Endothelial cell of umbilical vein (primary cell): ENCODE measurements at regions not wholly inside any gene's neighbourhood (a gene's known extent, or its start where the extent isn't known, plus 50 kb on each side); places are given as distances from the start of the nearest gene placed in this dataset.

ENCODE experiments used
- BruUV-seq: library from RNA; stranded (reverse); fragments of 400-500 nt; replicated peaks from 2 replicates; lab custom pipeline; 2021; lab: Mats Ljungman, UMichigan
- CTCF ChIA-PET: fragments of 300-600, 350-600 bp; sonication (Branson Sonifier 250); formaldehyde crosslinking; loops from one replicate; lab custom pipeline; 2021; ENCODE audit warnings: antibody characterized with exemption, inconsistent platforms; lab: Charles Lee
- POLR2A ChIA-PET: fragments of 300-600, 350-600 bp; sonication (Branson Sonifier 250); formaldehyde crosslinking; loops from one replicate; lab custom pipeline; 2021; ENCODE audit warnings: antibody characterized with exemption, inconsistent platforms; lab: Charles Lee
- DNase-seq: peaks from one replicate; pipeline ENCODE4 v3.0.0-alpha.2; 2011; ENCODE audit warnings: low read depth, low spot score
- FAIRE-seq: peaks from 2 replicates; lab custom pipeline; 2011; peaks lifted over from hg19 to GRCh38; lab: Jason Lieb, UNC
- H2AFZ ChIP-seq: 2 replicates; pipeline ENCODE4 v1.6.0; 2012; ENCODE audit warnings: low read depth, low read length, control low read depth, inconsistent platforms
- H3K27ac ChIP-seq: 2 replicates; pipeline ENCODE4 v1.5.1; 2011; ENCODE audit warnings: low read depth, mild to moderate bottlenecking, control low read depth, low read length, moderate library complexity; ENCODE audit not compliant: insufficient read depth
- H3K27me3 ChIP-seq, 2 experiments: 2 replicates each; pipeline versions ENCODE4 v1.6.0 to v1.6.1; 2011; ENCODE audit warnings: low read length in 2 of 2, mixed read lengths in 1 of 2; ENCODE audit not compliant: control insufficient read depth in 2 of 2, insufficient read depth in 2 of 2
- H3K36me3 ChIP-seq, 2 experiments: 2 replicates in 1 of 2; 3 replicates in 1 of 2; pipeline ENCODE4 v1.5.1; 2011; ENCODE audit warnings: low read length in 2 of 2, mild to moderate bottlenecking in 1 of 2, moderate library complexity in 1 of 2; ENCODE audit not compliant: control insufficient read depth in 2 of 2, insufficient read depth in 2 of 2; ENCODE audit errors: extremely low read depth in 1 of 2
- H3K4me1 ChIP-seq: 3 replicates; pipeline ENCODE4 v1.5.1; 2011; ENCODE audit warnings: mild to moderate bottlenecking, low read length; ENCODE audit not compliant: control insufficient read depth, insufficient read depth; ENCODE audit errors: extremely low read depth
- H3K4me2 ChIP-seq: 2 replicates; pipeline ENCODE4 v1.6.1; 2011; ENCODE audit warnings: low read length, control low read depth, mixed read lengths; ENCODE audit not compliant: insufficient read depth
- H3K4me3 ChIP-seq, 3 experiments: fragments of 200-600 bp in 1 of 3; sonication (generic), shearing (Covaris generic) in 1 of 3; replicated peaks in 1 of 3; 2 replicates each; pipeline ENCODE4 v1.5.1; 2011 to 2016; ENCODE audit warnings: control low read depth in 3 of 3, low read length in 3 of 3, mild to moderate bottlenecking in 2 of 3, inconsistent platforms in 1 of 3, low read depth in 1 of 3, moderate library complexity in 1 of 3; ENCODE audit not compliant: insufficient read depth in 1 of 3
- H3K79me2 ChIP-seq: 2 replicates; pipeline ENCODE4 v1.6.0; 2012; ENCODE audit warnings: low read length, inconsistent platforms; ENCODE audit not compliant: control insufficient read depth, insufficient read depth
- H3K9ac ChIP-seq: replicated peaks from 2 replicates; pipeline ENCODE3; 2011; ENCODE audit warnings: low read length, control low read depth; ENCODE audit not compliant: insufficient read depth; ENCODE audit errors: extremely low read depth
- H3K9me1 ChIP-seq: replicated peaks from 3 replicates; pipeline ENCODE4 v1.6.0; 2011; ENCODE audit warnings: mild to moderate bottlenecking, low read length; ENCODE audit not compliant: control insufficient read depth, insufficient read depth; ENCODE audit errors: extremely low read depth
- H3K9me3 ChIP-seq: replicated peaks from 2 replicates; pipeline ENCODE4 v1.5.1; 2012; ENCODE audit warnings: low read length, inconsistent platforms; ENCODE audit not compliant: control insufficient read depth, insufficient read depth
- H4K20me1 ChIP-seq: replicated peaks from 2 replicates; pipeline ENCODE3; 2011; ENCODE audit warnings: mild to moderate bottlenecking, low read length; ENCODE audit not compliant: control insufficient read depth, insufficient read depth; ENCODE audit errors: extremely low read depth
- EZH2 ChIP-seq: IDR thresholded peaks from 2 replicates; pipeline ENCODE4 v1.6.1; 2012; ENCODE audit warnings: borderline replicate concordance, low read depth, mild to moderate bottlenecking, moderate library complexity, low read length, inconsistent platforms; ENCODE audit not compliant: severe bottlenecking
- FOS ChIP-seq: IDR thresholded peaks from 2 replicates; pipeline ENCODE4 v1.6.1; 2011; ENCODE audit warnings: mild to moderate bottlenecking, low read length, moderate library complexity, borderline replicate concordance; ENCODE audit not compliant: insufficient read depth
- GATA2 ChIP-seq: IDR thresholded peaks from 2 replicates; pipeline ENCODE4 v1.7.0; 2011; ENCODE audit warnings: low read depth, mild to moderate bottlenecking, moderate library complexity, mixed read lengths, low read length; ENCODE audit not compliant: insufficient read length, insufficient read depth
- JUN ChIP-seq: IDR thresholded peaks from 2 replicates; pipeline ENCODE4 v1.6.1; 2011; ENCODE audit warnings: borderline replicate concordance, low read depth; ENCODE audit not compliant: insufficient read length, insufficient read depth
- MYC ChIP-seq: IDR thresholded peaks from one replicate; pipeline ENCODE4 v1.6.1; 2011; ENCODE audit warnings: mild to moderate bottlenecking, low read depth, low read length
- POLR2A ChIP-seq: IDR thresholded peaks from 2 replicates; pipeline ENCODE4 v1.6.1; 2012; ENCODE audit warnings: low read depth, mild to moderate bottlenecking, control low read depth, low read length
- POLR2AphosphoS5 ChIP-seq: IDR thresholded peaks from 2 replicates; pipeline ENCODE4 v1.6.1; 2012; ENCODE audit warnings: low read depth, mild to moderate bottlenecking, control low read depth, low read length, moderate library complexity; ENCODE audit not compliant: insufficient read depth
- dilution Hi-C: fragments of 300-500 bp; cut with MboI; formaldehyde crosslinking; loops from one replicate; pipeline ENCODE4 v1.15.0; 2019; ENCODE audit warnings: low sequenced_read_pairs; ENCODE audit not compliant: extremely low pct_ligation_motif_present
- intact Hi-C: fragments of 100-400 bp; cut with micrococcal nuclease; formaldehyde crosslinking; loops from one replicate; pipeline ENCODE4 v1.10.0; 2022
- TF ChIP-seq, protein P1 (sequence below): IDR thresholded peaks from 2 replicates; pipeline ENCODE4 v1.6.1; 2011; ENCODE audit not compliant: insufficient read depth, insufficient read length
- TF ChIP-seq, protein P2 (sequence below), 2 donors: IDR thresholded peaks; 1 replicate in 1 of 2; 2 replicates in 1 of 2; pipeline ENCODE4 v1.5.1; 2011; ENCODE audit warnings: low read length in 2 of 2, mild to moderate bottlenecking in 2 of 2, moderate library complexity in 2 of 2, control low read depth in 1 of 2, inconsistent platforms in 1 of 2, low read depth in 1 of 2; ENCODE audit not compliant: insufficient read depth in 1 of 2; ENCODE audit errors: extremely low read depth in 1 of 2

DNA sequence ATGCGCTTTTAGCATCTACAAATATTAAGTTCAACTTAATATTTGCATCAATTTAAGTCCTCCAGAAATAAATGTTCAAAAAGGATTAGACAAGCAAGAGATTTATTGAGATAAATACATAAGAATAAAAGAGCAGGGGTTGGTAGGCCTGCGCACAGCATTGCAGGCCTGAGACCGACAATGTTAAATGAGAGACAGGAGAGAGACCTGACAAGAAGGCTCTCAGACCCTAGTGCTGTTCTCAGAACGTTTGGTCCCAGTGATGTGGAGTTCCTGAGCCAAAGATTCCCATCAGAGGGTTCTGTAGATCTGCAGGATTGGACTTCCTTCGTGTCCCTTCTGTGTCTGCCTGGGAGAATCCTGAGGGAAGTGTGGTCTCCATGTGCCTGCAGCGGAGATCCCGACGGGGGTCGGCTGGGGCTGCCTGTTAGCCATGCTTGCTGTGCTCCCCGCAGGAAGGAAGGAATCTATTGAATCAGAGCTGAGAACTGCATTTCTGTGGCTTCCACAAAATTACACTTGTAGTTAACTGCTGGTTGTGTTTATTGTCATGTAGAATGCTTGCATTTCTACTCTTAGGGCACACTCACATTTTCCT lies 369.9 kb upstream of the SLC10A2 start:
- H3K27me3 ChIP-seq, result no peaks in the 10 kb centered on the region
- H3K4me2 ChIP-seq, result no peak overlapping the region
- no peak overlapping the region for H3K4me3 ChIP-seq
- DNase-seq, result no peak
- H3K36me3 ChIP-seq, result no peaks in the 10 kb centered on the region
- no peaks in the 10 kb centered on the region for H3K9me1 ChIP-seq
- no peaks in the 10 kb centered on the region for H3K4me1 ChIP-seq
- no peak overlapping the region for H2AFZ ChIP-seq
- no peak for TF ChIP-seq MYC
- TF ChIP-seq EZH2, result no peak
- TF ChIP-seq POLR2AphosphoS5, result no peak
- TF ChIP-seq FOS, result no peak
- TF ChIP-seq, protein P1, sequence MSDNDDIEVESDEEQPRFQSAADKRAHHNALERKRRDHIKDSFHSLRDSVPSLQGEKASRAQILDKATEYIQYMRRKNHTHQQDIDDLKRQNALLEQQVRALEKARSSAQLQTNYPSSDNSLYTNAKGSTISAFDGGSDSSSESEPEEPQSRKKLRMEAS, result no peak
- no peak for TF ChIP-seq POLR2A
- TF ChIP-seq GATA2, result no peak
- no peak for TF ChIP-seq JUN
- TF ChIP-seq, protein P2, sequence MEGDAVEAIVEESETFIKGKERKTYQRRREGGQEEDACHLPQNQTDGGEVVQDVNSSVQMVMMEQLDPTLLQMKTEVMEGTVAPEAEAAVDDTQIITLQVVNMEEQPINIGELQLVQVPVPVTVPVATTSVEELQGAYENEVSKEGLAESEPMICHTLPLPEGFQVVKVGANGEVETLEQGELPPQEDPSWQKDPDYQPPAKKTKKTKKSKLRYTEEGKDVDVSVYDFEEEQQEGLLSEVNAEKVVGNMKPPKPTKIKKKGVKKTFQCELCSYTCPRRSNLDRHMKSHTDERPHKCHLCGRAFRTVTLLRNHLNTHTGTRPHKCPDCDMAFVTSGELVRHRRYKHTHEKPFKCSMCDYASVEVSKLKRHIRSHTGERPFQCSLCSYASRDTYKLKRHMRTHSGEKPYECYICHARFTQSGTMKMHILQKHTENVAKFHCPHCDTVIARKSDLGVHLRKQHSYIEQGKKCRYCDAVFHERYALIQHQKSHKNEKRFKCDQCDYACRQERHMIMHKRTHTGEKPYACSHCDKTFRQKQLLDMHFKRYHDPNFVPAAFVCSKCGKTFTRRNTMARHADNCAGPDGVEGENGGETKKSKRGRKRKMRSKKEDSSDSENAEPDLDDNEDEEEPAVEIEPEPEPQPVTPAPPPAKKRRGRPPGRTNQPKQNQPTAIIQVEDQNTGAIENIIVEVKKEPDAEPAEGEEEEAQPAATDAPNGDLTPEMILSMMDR (IDR thresholded peaks at IDR 0.05; ENCODE audit: extremely low read depth in 1 of 2, insufficient read depth in 1 of 2, low read depth in 1 of 2, low read length in 2 of 2), result no peak
- no TSS peak for BruUV-seq
- no peaks in the 10 kb centered on the region for H3K79me2 ChIP-seq
- CTCF ChIA-PET, result no interaction called here
- no peak overlapping the region for H3K27ac ChIP-seq
- dilution Hi-C loops (no loop called here), intact Hi-C loops (no loop called here)
- peaks cover 3% of the 10 kb centered on the region for H3K9me3 ChIP-seq
- POLR2A ChIA-PET, result no interaction called here
- H4K20me1 ChIP-seq, result no peaks in the 10 kb centered on the region
- FAIRE-seq, result no peak
- H3K9ac ChIP-seq, result no peak overlapping the region
